Endothelial cell (in vitro differentiated cells): ENCODE measurements at regions not wholly inside any gene's neighbourhood (a gene's known extent, or its start where the extent isn't known, plus 50 kb on each side); places are given as distances from the start of the nearest gene placed in this dataset.
"Not testable (repeated sequence)": the region's sequence is repeated elsewhere in the genome, so short reads cannot be mapped to it uniquely, and the experiment has no call there.

ENCODE experiments used
- DNase-seq: peaks from one replicate; pipeline ENCODE4 v3.0.0; 2021; ENCODE audit warnings: low spot score
- H3K27ac Mint-ChIP-seq: one replicate; pipeline ENCODE4 v1.8.0; 2021; ENCODE audit warnings: mixed read lengths, inconsistent platforms; ENCODE audit not compliant: unreplicated experiment
- H3K27me3 Mint-ChIP-seq: one replicate; pipeline ENCODE4 v1.8.0; 2021; ENCODE audit warnings: mild to moderate bottlenecking, moderate library complexity, mixed read lengths, inconsistent platforms; ENCODE audit not compliant: unreplicated experiment
- H3K36me3 Mint-ChIP-seq: one replicate; pipeline ENCODE4 v1.8.0; 2021; ENCODE audit warnings: mild to moderate bottlenecking, low read depth, mixed read lengths, inconsistent platforms; ENCODE audit not compliant: unreplicated experiment
- H3K4me1 Mint-ChIP-seq: one replicate; pipeline ENCODE4 v1.8.0; 2021; ENCODE audit warnings: mild to moderate bottlenecking, mixed read lengths, inconsistent platforms; ENCODE audit not compliant: unreplicated experiment
- H3K4me3 Mint-ChIP-seq: one replicate; pipeline ENCODE4 v1.8.0; 2021; ENCODE audit warnings: mild to moderate bottlenecking, mixed read lengths, inconsistent platforms; ENCODE audit not compliant: unreplicated experiment
- H3K9me3 Mint-ChIP-seq: one replicate; pipeline ENCODE4 v1.8.0; 2021; ENCODE audit warnings: mixed read lengths, inconsistent platforms; ENCODE audit not compliant: unreplicated experiment
- CTCF ChIP-seq: fragments of 200-600 bp; sonication (generic); IDR thresholded peaks from one replicate; pipeline ENCODE4 v1.5.0; 2021; ENCODE audit warnings: antibody characterized with exemption; ENCODE audit not compliant: unreplicated experiment

- H3K27ac Mint-ChIP-seq = no peak overlapping the region
- no peaks in the 10 kb centered on the region for H3K27me3 Mint-ChIP-seq
- H3K4me3 Mint-ChIP-seq = no peak overlapping the region
- DNase-seq = no peak
- no peak for TF ChIP-seq CTCF
- H3K9me3 Mint-ChIP-seq = no peaks in the 10 kb centered on the region
- H3K4me1 Mint-ChIP-seq = no peaks in the 10 kb centered on the region
- no peaks in the 10 kb centered on the region for H3K36me3 Mint-ChIP-seq
Measured at GRCh38 chr6:81105998-81106397, 646.5 kb downstream of the TENT5A start.

- Mint-ChIP-seq H3K9me3 (no peaks in the 10 kb centered on the region), H3K27me3 (no peaks in the 10 kb centered on the region)
Measured at GRCh38 chr6:81098109-81098814, 654.2 kb downstream of the TENT5A start.

GRCh38 chr6:81096464-81096863 is 656.0 kb downstream of the TENT5A start:
- not testable (repeated sequence) for DNase-seq, H3K4me1 Mint-ChIP-seq, H3K9me3 Mint-ChIP-seq, H3K36me3 Mint-ChIP-seq, H3K27ac Mint-ChIP-seq, H3K4me3 Mint-ChIP-seq, H3K27me3 Mint-ChIP-seq

More at GRCh38 chr6:81098109-81098814, 654.2 kb downstream of the TENT5A start:
- Mint-ChIP-seq H3K4me1 (no peaks in the 10 kb centered on the region), H3K36me3 (no peaks in the 10 kb centered on the region), H3K4me3 (no peak overlapping the region), H3K27ac (no peak overlapping the region)
- TF ChIP-seq CTCF = no peak
- DNase-seq = no peak

GRCh38 chr6:81093051-81093450 is 659.4 kb downstream of the TENT5A start:
- H3K4me1 Mint-ChIP-seq = no peaks in the 10 kb centered on the region
- H3K4me3 Mint-ChIP-seq = no peak overlapping the region
- no peak overlapping the region for H3K27ac Mint-ChIP-seq
- no peak for TF ChIP-seq CTCF
- no peaks in the 10 kb centered on the region for H3K9me3 Mint-ChIP-seq
- H3K27me3 Mint-ChIP-seq = peaks cover 2% of the 10 kb centered on the region
- no peaks in the 10 kb centered on the region for H3K36me3 Mint-ChIP-seq
- DNase-seq = no peak

GRCh38 chr6:81088145-81088544 is 664.3 kb downstream of the TENT5A start:
- H3K9me3 Mint-ChIP-seq = no peaks in the 10 kb centered on the region
- H3K27me3 Mint-ChIP-seq = peaks cover 2% of the 10 kb centered on the region
- TF ChIP-seq CTCF = no peak
- no peaks in the 10 kb centered on the region for H3K36me3 Mint-ChIP-seq
- no peak overlapping the region for H3K4me3 Mint-ChIP-seq
- no peaks in the 10 kb centered on the region for H3K4me1 Mint-ChIP-seq
- DNase-seq = no peak
- H3K27ac Mint-ChIP-seq = no peak overlapping the region
